ENCODE measurements at regions not wholly inside any gene's neighbourhood (a gene's known extent, or its start where the extent isn't known, plus 50 kb on each side); places are given as distances from the start of the nearest gene placed in this dataset.
A peak's percentile ranks its signal among the peaks of the same experiment; 100 is the strongest.

DNA sequence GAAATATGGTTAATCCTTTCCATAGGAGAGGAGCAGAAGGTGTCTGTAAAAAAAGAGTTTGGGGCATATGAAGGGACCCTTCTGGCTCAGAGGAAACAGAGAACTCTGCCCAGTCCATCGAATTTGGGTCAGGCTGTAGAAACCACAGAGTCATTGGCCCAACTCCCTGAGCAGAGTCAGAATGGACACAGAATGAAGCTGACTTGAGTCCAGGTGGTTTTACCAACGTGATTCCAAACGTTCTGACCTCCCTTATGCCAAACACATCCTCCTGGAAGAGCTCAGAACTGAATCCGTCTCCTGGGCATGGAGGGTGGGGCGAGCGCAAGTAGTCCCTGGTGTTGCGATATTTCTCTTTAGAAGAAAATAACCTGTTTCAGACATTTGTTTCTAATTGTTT is 138.8 kb downstream of the DAD1 start:
- no peak overlapping the region for H3K4me3 ChIP-seq
- no peak for DNase-seq (ENCODE audit: extremely low spot score in 2 of 2)
- H3K9me3 ChIP-seq, result no peaks in the 10 kb centered on the region
- intact Hi-C loops (cut with DNase I), result no loop called here
- H3K27ac ChIP-seq, result no peak overlapping the region
- H3K36me3 ChIP-seq, result no peaks in the 10 kb centered on the region
- no peaks in the 10 kb centered on the region for H3K27me3 ChIP-seq
- TF ChIP-seq POLR2AphosphoS5 (IDR thresholded peaks at IDR 0.05; ENCODE audit: insufficient read depth in 1 of 2, low read depth in 1 of 2) (no peak), POLR2A (IDR thresholded peaks at IDR 0.05) (no peak)
- TF ChIP-seq, protein P1, sequence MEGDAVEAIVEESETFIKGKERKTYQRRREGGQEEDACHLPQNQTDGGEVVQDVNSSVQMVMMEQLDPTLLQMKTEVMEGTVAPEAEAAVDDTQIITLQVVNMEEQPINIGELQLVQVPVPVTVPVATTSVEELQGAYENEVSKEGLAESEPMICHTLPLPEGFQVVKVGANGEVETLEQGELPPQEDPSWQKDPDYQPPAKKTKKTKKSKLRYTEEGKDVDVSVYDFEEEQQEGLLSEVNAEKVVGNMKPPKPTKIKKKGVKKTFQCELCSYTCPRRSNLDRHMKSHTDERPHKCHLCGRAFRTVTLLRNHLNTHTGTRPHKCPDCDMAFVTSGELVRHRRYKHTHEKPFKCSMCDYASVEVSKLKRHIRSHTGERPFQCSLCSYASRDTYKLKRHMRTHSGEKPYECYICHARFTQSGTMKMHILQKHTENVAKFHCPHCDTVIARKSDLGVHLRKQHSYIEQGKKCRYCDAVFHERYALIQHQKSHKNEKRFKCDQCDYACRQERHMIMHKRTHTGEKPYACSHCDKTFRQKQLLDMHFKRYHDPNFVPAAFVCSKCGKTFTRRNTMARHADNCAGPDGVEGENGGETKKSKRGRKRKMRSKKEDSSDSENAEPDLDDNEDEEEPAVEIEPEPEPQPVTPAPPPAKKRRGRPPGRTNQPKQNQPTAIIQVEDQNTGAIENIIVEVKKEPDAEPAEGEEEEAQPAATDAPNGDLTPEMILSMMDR (IDR thresholded peaks at IDR 0.05), result no peak
- peaks cover 14% of the 10 kb centered on the region for H3K4me1 ChIP-seq

DNA sequence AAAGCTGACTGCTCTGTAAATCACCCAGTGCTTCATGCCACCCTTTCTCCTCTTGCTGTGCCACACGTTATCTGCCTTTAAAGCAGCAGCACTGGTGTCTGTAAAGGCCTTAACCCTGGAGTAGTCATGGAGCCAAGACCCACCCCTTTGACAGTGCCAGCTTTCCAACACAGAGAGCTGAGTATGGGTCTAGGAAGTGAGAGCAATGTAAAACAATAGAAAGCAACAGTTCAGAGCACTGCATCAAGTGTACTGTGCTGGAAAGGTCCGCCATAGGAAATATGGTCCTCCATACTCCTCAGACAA is 139.5 kb downstream of the DAD1 start:
- H3K27ac ChIP-seq, result peak overlapping the region; percentile 59
- no peaks in the 10 kb centered on the region for H3K36me3 ChIP-seq
- TF ChIP-seq, protein P1 (IDR thresholded peaks at IDR 0.05), result no peak
- no peak for TF ChIP-seq POLR2A (IDR thresholded peaks at IDR 0.05)
- no peak for TF ChIP-seq POLR2AphosphoS5 (IDR thresholded peaks at IDR 0.05; ENCODE audit: insufficient read depth in 1 of 2, low read depth in 1 of 2)
- H3K4me1 ChIP-seq, result peaks cover 14% of the 10 kb centered on the region
- H3K4me3 ChIP-seq, result no peak overlapping the region
- DNase-seq (ENCODE audit: extremely low spot score in 2 of 2), result no peak
- intact Hi-C loops (cut with DNase I), result no loop called here
- no peaks in the 10 kb centered on the region for H3K9me3 ChIP-seq
- no peaks in the 10 kb centered on the region for H3K27me3 ChIP-seq

DNA sequence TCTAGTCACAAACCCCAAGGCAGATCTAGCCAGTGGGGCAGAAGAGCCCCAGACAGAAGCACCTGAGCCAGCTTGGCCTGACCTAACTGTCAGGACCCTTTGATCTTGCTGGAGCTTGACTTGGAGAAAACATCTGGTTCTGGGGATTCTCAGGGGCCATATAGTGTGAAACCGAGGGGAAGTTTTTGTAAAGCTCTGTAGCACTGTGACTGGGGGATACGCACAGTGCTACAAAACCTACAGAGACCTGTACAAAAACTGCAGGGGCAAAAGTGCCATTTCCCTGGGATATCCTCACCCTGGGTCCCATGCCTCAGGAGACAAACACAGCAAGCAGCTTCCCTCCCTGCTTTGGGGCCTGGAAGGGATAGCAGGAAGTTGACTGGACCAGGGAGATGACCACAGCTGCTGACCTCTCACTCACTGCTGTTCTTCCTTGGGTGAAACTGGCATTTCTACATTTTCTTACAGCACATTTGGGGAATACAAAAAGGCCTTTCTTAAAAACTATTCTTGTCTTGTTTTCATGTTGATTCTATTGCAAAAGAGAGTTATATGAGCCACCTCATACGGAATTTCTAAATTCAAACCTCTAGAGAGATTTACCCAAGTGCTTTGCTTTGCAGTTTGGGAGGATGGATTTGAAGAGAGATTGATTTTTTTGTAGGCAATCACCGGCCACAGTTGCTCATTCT is 140.0 kb downstream of the DAD1 start:
- TF ChIP-seq, protein P1 (IDR thresholded peaks at IDR 0.05), result no peak
- no peak for TF ChIP-seq POLR2A (IDR thresholded peaks at IDR 0.05)
- Histone ChIP-seq H3K27me3 (no peaks in the 10 kb centered on the region), H3K27ac (peak overlapping the region; percentile 59), H3K9me3 (no peaks in the 10 kb centered on the region), H3K4me3 (no peak overlapping the region), H3K36me3 (no peaks in the 10 kb centered on the region), H3K4me1 (peaks cover 14% of the 10 kb centered on the region)
- no peak for DNase-seq (ENCODE audit: extremely low spot score in 2 of 2)
- intact Hi-C loops (cut with DNase I), result no loop called here

DNA sequence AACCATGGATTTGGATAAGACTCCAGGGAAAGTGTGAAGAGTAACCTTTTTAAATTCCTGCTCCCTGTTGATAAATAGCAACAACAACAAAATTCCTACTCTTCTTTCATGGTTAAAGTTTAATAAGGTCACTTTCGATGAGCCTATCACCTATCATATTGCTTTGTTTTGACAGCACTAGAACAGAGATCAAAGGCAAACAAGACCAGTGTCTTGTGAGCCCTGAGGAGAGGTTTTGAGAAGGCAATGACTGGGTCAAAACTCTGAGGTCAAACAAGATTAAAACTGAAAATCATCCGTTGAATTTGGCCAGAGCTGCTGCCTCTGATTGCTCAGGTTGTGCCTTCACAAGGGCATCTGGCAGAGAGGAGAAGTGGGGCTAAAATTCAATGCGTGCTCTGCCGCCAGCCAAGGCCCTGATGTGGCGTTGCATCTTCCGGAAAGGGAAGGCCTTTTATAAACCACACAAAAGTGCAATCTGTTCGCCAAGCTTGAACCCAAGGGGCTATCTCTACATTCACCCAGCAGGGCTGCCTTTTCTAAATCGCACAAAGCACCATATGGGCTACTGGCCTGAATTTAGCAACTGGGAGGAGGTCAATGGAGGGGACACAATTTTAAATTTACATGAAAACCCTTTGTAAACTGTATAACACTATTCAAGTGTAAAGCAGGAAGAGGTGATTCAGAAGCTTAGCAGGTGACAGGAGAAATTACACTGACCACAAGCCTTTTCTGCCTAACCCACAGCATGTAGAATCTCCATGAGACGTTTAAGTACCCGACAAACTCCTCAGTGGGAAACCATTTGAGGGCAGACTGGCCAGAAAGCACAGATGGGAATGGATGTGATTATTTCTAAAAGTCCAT is 140.8 kb downstream of the DAD1 start:
- intact Hi-C loops (cut with DNase I), result no loop called here
- H3K27ac ChIP-seq, result peak overlapping the region; percentile 59
- H3K4me3 ChIP-seq, result no peak overlapping the region
- H3K36me3 ChIP-seq, result no peaks in the 10 kb centered on the region
- no peaks in the 10 kb centered on the region for H3K9me3 ChIP-seq
- TF ChIP-seq POLR2A (IDR thresholded peaks at IDR 0.05) (no peak), POLR2AphosphoS5 (IDR thresholded peaks at IDR 0.05; ENCODE audit: insufficient read depth in 1 of 2, low read depth in 1 of 2) (no peak)
- TF ChIP-seq, protein P1 (IDR thresholded peaks at IDR 0.05), result no peak
- H3K27me3 ChIP-seq, result no peaks in the 10 kb centered on the region
- no peak for DNase-seq (ENCODE audit: extremely low spot score in 2 of 2)
- H3K4me1 ChIP-seq, result peaks cover 14% of the 10 kb centered on the region

DNA sequence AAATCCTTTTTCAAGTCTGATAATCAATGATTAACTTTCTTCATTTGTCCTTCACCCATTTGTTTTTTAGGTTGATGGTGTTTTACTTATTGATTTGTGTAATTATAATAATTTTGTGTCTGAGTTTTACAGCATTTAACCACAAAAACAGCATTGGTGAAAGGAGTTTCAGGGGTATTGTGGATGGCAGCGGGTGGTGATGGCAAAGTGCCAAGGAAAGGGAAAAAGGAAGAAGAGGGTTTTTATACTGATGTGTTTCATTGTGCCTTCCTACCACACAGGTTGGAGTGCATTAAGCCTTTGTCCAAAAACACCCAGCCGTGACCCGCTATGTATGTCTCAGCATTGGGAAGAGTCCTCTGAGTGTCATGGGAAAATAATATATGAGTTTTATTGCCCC is 150.3 kb downstream of the DAD1 start:
- DNase-seq (ENCODE audit: extremely low spot score in 2 of 2), result no peak

More for the DNA sequence above, 150.3 kb downstream of the DAD1 start:
- intact Hi-C loops (cut with DNase I), result no loop called here
- Histone ChIP-seq H3K9me3 (no peaks in the 10 kb centered on the region), H3K27me3 (no peaks in the 10 kb centered on the region), H3K4me1 (peaks cover 6% of the 10 kb centered on the region), H3K27ac (no peak overlapping the region), H3K36me3 (no peaks in the 10 kb centered on the region), H3K4me3 (no peak overlapping the region)
- no peak for TF ChIP-seq POLR2AphosphoS5 (IDR thresholded peaks at IDR 0.05; ENCODE audit: insufficient read depth in 1 of 2, low read depth in 1 of 2)
- TF ChIP-seq, protein P1 (IDR thresholded peaks at IDR 0.05), result no peak
- no peak for TF ChIP-seq POLR2A (IDR thresholded peaks at IDR 0.05)

Data from vagina (tissue), 2 donors.